Astrocyte (in vitro differentiated cells and primary cell): ENCODE measurements at regions not wholly inside any gene's neighbourhood (a gene's known extent, or its start where the extent isn't known, plus 50 kb on each side); places are given as distances from the start of the nearest gene placed in this dataset.

ENCODE experiments used
- DNase-seq: peaks from one replicate; pipeline ENCODE4 v3.0.0-alpha.2; 2010; ENCODE audit warnings: low read depth
- FAIRE-seq: peaks from 2 replicates; lab custom pipeline; 2011; peaks lifted over from hg19 to GRCh38; lab: Jason Lieb, UNC
- H2AFZ ChIP-seq: 2 replicates; pipeline ENCODE4 v1.6.0; 2012; ENCODE audit warnings: low read depth, low read length, inconsistent platforms
- H3K27ac ChIP-seq: 2 replicates; pipeline ENCODE4 v1.5.1; 2011; ENCODE audit warnings: low read depth, low read length, inconsistent platforms
- H3K27me3 ChIP-seq: 2 replicates; pipeline ENCODE4 v1.6.0; 2011; ENCODE audit warnings: low read length, inconsistent platforms; ENCODE audit not compliant: insufficient read depth
- H3K36me3 ChIP-seq: 2 replicates; pipeline ENCODE4 v1.5.1; 2011; ENCODE audit warnings: low read length, inconsistent platforms; ENCODE audit not compliant: insufficient read depth
- H3K4me1 ChIP-seq: 2 replicates; pipeline ENCODE4 v1.5.1; 2011; ENCODE audit warnings: low read length, inconsistent platforms; ENCODE audit not compliant: insufficient read depth
- H3K4me2 ChIP-seq: 2 replicates; pipeline ENCODE4 v1.6.0; 2012; ENCODE audit warnings: low read length, inconsistent platforms
- H3K4me3 ChIP-seq: 2 replicates; pipeline ENCODE4 v1.5.1; 2011; ENCODE audit warnings: low read depth, mild to moderate bottlenecking, low read length, inconsistent platforms; ENCODE audit not compliant: insufficient read depth
- H3K79me2 ChIP-seq: 2 replicates; pipeline ENCODE4 v1.6.0; 2012; ENCODE audit warnings: mild to moderate bottlenecking, low read length, inconsistent platforms; ENCODE audit not compliant: insufficient read depth
- H3K9ac ChIP-seq: 2 replicates; pipeline ENCODE4 v1.6.0; 2012; ENCODE audit warnings: mild to moderate bottlenecking, low read length, inconsistent platforms
- H3K9me3 ChIP-seq: 2 replicates; pipeline ENCODE4 v1.5.1; 2012; ENCODE audit warnings: low read depth, mild to moderate bottlenecking, low read length, inconsistent platforms; ENCODE audit not compliant: insufficient read depth
- H4K20me1 ChIP-seq: 2 replicates; pipeline ENCODE4 v1.6.0; 2012; ENCODE audit warnings: low read length, inconsistent platforms; ENCODE audit not compliant: insufficient read depth
- H3K27ac Mint-ChIP-seq: one replicate; pipeline ENCODE4 v1.8.0; 2021; ENCODE audit warnings: mild to moderate bottlenecking, mixed read lengths; ENCODE audit not compliant: unreplicated experiment
- H3K27me3 Mint-ChIP-seq: one replicate; pipeline ENCODE4 v1.8.0; 2021; ENCODE audit warnings: low read depth, mixed read lengths; ENCODE audit not compliant: unreplicated experiment
- H3K36me3 Mint-ChIP-seq: one replicate; pipeline ENCODE4 v1.8.0; 2021; ENCODE audit warnings: low read depth, mixed read lengths; ENCODE audit not compliant: unreplicated experiment
- H3K4me1 Mint-ChIP-seq: one replicate; pipeline ENCODE4 v1.8.0; 2021; ENCODE audit warnings: low read depth, mixed read lengths; ENCODE audit not compliant: unreplicated experiment
- H3K4me3 Mint-ChIP-seq: one replicate; pipeline ENCODE4 v1.8.0; 2021; ENCODE audit warnings: mild to moderate bottlenecking, moderate library complexity, mixed read lengths; ENCODE audit not compliant: unreplicated experiment
- H3K9me3 Mint-ChIP-seq: one replicate; pipeline ENCODE4 v1.8.0; 2021; ENCODE audit warnings: mild to moderate bottlenecking, mixed read lengths; ENCODE audit not compliant: unreplicated experiment
- EZH2 ChIP-seq: IDR thresholded peaks from 2 replicates; pipeline ENCODE4 v1.6.1; 2012; ENCODE audit warnings: mild to moderate bottlenecking, low read length, inconsistent platforms; ENCODE audit not compliant: insufficient read depth
- TF ChIP-seq, protein P1 (sequence below): IDR thresholded peaks from 2 replicates; pipeline ENCODE4 v1.5.1; 2011; ENCODE audit warnings: low read depth, mild to moderate bottlenecking, inconsistent platforms, low read length, moderate library complexity; ENCODE audit not compliant: insufficient read depth

DNA sequence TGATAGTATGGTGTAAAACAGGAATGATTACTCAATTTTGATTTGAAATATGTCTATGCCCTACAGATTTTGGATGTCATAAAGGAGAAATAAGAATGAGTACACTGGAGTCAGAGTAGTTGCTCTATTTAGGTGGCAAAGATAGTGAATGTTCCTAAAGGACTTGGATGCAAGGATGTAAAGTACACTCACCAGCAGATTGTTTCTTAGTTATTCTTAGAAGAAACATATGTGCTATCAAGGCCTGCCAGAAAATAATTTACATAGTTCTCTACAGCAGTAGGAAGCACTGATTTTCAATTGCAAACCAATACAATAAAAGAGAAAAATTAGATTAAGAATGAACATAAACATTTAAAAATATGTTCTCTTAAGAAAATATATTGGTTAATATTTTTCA is 259.4 kb downstream of the PPP1R3A start:
- Mint-ChIP-seq H3K36me3 (no peaks in the 10 kb centered on the region), H3K27me3 (no peaks in the 10 kb centered on the region), H3K4me1 (no peaks in the 10 kb centered on the region), H3K27ac (no peak overlapping the region), H3K9me3 (no peaks in the 10 kb centered on the region), H3K4me3 (no peak overlapping the region)
- DNase-seq (no peak), FAIRE-seq (no peak)
- H3K36me3 ChIP-seq: no peaks in the 10 kb centered on the region
- H3K9me3 ChIP-seq: no peaks in the 10 kb centered on the region
- H3K4me2 ChIP-seq: no peak overlapping the region
- H4K20me1 ChIP-seq: no peaks in the 10 kb centered on the region
- H3K27me3 ChIP-seq: no peaks in the 10 kb centered on the region
- no peaks in the 10 kb centered on the region for H3K4me1 ChIP-seq
- no peak overlapping the region for H3K27ac ChIP-seq
- no peaks in the 10 kb centered on the region for H3K79me2 ChIP-seq
- no peak overlapping the region for H3K9ac ChIP-seq
- TF ChIP-seq, protein P1, sequence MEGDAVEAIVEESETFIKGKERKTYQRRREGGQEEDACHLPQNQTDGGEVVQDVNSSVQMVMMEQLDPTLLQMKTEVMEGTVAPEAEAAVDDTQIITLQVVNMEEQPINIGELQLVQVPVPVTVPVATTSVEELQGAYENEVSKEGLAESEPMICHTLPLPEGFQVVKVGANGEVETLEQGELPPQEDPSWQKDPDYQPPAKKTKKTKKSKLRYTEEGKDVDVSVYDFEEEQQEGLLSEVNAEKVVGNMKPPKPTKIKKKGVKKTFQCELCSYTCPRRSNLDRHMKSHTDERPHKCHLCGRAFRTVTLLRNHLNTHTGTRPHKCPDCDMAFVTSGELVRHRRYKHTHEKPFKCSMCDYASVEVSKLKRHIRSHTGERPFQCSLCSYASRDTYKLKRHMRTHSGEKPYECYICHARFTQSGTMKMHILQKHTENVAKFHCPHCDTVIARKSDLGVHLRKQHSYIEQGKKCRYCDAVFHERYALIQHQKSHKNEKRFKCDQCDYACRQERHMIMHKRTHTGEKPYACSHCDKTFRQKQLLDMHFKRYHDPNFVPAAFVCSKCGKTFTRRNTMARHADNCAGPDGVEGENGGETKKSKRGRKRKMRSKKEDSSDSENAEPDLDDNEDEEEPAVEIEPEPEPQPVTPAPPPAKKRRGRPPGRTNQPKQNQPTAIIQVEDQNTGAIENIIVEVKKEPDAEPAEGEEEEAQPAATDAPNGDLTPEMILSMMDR: no peak
- no peak for TF ChIP-seq EZH2
- no peak overlapping the region for H2AFZ ChIP-seq
- H3K4me3 ChIP-seq: no peak overlapping the region

DNA sequence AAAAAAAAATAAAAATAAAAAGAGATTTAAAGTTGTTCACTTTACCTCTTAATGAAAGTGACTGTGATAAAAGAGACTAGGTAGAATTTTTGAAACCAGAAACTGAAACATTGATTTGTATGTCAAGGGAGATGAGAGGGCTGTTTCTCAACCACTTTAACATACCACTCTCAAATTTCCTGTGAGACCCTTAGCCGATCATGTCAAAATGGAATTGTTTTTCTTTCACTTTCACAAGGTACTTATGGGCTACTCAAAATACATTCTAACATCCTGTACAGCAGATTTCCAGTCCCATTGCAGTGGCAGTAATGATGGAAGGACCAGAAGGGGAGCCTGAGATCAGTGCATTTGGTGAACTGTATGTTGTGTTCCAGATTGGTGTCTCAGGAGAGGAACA is 261.2 kb downstream of the PPP1R3A start:
- Histone ChIP-seq H4K20me1 (no peaks in the 10 kb centered on the region), H2AFZ (no peak overlapping the region), H3K27ac (no peak overlapping the region), H3K27me3 (no peaks in the 10 kb centered on the region), H3K4me3 (no peak overlapping the region), H3K36me3 (no peaks in the 10 kb centered on the region), H3K4me2 (no peak overlapping the region), H3K4me1 (no peaks in the 10 kb centered on the region), H3K79me2 (no peaks in the 10 kb centered on the region), H3K9ac (no peak overlapping the region), H3K9me3 (no peaks in the 10 kb centered on the region)
- Mint-ChIP-seq H3K36me3 (no peaks in the 10 kb centered on the region), H3K4me1 (peaks cover 5% of the 10 kb centered on the region), H3K27ac (no peak overlapping the region), H3K27me3 (no peaks in the 10 kb centered on the region), H3K9me3 (no peaks in the 10 kb centered on the region), H3K4me3 (no peak overlapping the region)
- FAIRE-seq: no peak
- no peak for TF ChIP-seq EZH2
- TF ChIP-seq, protein P1: no peak
- DNase-seq: no peak

DNA sequence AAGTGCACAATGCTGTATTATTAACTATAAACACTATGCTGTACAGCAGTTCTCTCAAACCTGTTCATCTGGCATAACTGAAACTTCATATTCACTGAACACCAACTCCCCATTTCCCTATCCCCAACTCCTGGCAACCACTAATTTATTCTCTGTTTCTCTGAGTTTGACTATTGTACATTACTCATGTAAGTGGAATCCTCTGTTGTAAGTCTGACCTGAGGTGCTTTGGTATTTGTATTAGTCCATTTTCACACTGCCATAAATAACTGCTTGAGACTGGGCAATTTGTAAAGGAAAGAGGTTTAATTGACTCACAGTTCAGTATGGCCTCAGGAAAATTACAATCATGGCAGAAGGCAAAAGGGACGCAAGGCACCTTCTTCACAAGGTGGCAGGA is 266.3 kb downstream of the PPP1R3A start:
- FAIRE-seq: no peak
- H3K27me3 Mint-ChIP-seq: no peaks in the 10 kb centered on the region

More for the DNA sequence above, 266.3 kb downstream of the PPP1R3A start:
- Mint-ChIP-seq H3K36me3 (no peaks in the 10 kb centered on the region), H3K9me3 (no peaks in the 10 kb centered on the region), H3K27ac (peak overlapping the region; percentile 95), H3K4me3 (no peak overlapping the region), H3K4me1 (peaks cover 10% of the 10 kb centered on the region)
- Histone ChIP-seq H3K4me2 (no peak overlapping the region), H3K9ac (no peak overlapping the region), H3K27me3 (no peaks in the 10 kb centered on the region), H3K9me3 (no peaks in the 10 kb centered on the region), H3K4me3 (no peak overlapping the region), H4K20me1 (no peaks in the 10 kb centered on the region), H2AFZ (no peak overlapping the region), H3K36me3 (no peaks in the 10 kb centered on the region), H3K79me2 (no peaks in the 10 kb centered on the region), H3K27ac (no peak overlapping the region), H3K4me1 (no peaks in the 10 kb centered on the region)
- TF ChIP-seq, protein P1: no peak
- no peak for TF ChIP-seq EZH2
- peak; percentile 59 for DNase-seq
